ENCODE measurements at regions not wholly inside any gene's neighbourhood (a gene's known extent, or its start where the extent isn't known, plus 50 kb on each side); places are given as distances from the start of the nearest gene placed in this dataset.

DNA sequence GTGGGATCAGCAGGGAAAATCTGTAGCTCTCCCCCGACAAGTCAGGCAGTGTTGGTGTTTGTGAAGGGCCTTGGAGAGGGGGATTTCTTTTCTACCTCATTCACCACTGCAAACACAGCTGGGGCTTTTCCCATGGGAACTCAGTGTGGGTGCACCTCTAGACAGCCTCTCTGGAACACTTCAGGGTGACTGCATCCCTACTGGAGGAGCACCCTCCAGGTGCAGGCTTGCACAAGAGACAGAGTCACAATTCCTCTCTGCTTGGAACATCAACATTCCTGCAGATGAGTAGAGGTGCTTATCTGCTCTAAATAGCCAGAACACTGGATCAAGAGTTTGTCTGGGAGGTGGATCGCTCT, 72.7 kb upstream of the AKAP13 start:
- no peak for DNase-seq

DNA sequence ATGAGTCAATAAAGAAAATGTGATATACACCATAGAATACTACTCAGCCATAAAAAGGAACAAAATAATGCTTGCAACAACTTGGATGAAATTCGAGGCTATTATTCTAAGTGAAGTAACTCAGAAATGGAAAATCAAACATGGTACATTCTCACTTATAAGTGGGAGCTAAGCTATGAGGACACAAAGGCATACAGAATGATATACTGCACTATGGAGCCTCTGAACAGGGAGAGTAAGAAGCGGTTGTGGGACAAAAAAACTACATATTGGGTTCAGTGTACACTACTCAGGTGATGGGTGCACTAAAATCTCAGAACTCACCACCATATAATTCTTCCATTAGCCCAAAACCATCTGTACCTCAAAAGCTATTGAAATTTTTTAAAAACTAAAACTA, 68.8 kb upstream of the AKAP13 start:
- DNase-seq: no peak

DNA sequence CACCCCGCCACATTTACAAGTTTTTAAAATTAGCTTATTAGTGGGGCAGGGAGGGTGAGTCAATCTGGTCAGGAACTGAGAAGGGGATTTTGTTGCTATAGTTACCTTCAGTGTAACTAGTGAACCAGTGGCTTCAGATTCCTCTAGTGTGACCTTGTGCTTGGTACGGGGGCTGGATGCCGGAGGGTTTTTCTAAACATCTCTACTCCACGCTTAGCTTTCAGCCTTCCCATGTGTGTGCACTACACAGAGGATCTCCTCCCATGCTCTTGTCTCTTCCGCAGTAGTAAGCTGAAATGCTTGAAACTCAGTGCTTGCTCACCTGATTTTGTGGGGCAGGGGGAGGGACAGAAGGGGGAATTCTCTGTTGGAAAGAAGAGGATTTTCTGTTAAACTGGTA, 67.9 kb upstream of the AKAP13 start:
- DNase-seq: no peak

DNA sequence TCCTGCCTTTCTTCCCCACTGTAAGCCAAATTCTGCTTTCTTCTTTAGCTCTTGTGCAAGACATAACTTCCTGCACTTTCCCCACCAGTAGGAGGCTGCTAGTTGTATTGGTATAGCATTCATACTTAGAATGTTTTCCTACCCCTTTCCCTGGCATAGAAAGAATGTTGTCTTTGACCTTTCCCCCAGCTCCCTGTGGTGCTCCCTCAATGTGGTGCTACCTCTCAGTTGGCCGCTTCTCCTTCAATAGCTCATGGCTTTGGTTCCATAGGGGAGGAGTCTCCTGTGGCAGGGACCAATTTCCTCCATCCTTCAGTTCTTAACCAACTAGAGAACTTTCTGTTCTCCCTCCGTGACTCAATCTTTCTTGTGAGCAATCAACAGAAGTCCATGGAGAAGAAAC, 67.5 kb upstream of the AKAP13 start:
- no peak for DNase-seq

DNA sequence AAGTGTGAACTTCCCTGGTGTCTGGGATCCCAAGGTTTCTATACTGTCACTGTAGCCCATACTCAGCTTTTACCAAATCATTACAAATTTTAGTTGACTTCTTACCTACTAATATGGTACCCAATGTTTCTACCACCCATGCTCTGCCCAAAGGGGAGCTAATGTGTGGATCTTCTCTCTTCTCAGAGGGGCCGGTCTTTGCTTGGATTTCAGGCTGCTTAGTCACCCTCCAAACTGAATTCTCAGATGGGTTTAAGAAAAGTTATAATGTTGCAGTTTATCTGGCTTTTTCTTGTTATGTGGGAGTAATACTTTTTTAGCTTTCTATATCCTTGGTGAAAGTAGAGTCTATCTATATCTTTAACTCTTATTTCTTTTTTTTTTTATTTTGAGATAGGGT, 67.1 kb upstream of the AKAP13 start:
- DNase-seq: no peak

DNA sequence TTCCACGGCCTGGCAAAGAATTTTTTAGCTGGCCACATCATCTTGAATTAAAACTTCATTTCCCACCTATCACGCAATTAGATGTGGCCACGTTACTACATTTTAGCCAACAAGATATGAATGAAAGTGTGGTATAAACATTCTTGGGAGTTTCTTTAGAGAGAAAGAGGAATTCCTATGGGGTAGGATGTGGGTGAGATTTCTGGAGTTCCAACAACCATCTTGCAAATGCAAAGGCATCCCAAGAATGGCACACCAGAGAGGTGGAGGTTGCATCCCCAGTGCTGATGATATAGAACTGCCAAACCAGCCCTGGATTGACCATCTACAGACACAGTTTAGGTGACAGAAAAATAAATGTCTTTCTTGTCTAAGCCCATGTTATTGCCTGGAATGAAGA, 66.3 kb upstream of the AKAP13 start:
- no peak for DNase-seq

DNA sequence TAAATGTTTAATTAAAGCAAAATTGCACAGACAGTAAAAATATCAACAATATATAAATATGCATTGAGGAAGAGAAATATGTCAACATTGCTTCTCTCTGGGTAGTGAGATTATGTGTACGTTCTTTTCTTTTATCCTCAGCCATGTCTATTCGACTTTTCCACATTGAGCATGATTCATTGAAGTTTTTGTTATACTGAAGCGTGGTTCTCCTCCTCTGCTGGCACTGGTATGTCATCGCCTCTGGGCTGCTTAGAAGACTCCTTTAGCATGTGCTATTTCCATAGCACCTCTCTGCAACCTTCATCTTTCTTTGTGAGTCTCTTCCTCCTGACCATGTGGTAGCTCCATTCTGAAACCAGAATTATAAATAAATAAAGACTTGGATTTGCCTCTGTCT, 65.8 kb upstream of the AKAP13 start:
- no peak for DNase-seq

DNA sequence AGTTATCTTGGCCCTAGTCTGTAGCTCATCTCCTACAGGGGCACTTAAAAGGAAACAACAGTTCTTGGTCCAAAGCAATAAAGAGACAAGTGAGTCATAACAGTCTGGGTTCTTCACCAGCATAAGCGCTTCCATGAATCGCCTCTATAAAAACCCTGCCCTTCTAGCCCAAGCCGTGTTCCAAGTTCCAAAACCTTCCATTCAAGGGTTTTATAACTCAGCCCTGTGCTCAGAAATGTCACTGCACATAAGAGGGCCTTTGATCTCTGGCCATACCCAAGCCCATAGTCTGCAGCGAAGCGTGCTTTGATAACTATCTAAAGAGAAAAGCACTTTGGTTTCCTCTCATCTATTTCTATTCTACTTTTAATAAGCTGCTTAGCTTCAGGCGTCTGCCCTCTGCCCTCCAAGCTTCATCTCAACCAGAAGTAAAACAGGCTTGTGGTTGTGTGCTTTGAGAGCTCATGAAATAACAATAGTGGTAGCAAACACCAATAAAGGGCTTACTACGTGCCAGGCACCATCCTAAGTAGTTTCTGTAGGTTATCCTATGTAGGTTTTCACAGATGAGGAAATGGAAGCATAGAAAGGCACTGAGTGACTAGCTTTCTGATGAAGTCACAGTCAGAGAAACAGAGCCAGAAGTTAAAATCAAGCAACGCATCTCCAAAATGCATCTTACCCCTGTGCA, 64.0 kb upstream of the AKAP13 start:
- no peak for DNase-seq

DNA sequence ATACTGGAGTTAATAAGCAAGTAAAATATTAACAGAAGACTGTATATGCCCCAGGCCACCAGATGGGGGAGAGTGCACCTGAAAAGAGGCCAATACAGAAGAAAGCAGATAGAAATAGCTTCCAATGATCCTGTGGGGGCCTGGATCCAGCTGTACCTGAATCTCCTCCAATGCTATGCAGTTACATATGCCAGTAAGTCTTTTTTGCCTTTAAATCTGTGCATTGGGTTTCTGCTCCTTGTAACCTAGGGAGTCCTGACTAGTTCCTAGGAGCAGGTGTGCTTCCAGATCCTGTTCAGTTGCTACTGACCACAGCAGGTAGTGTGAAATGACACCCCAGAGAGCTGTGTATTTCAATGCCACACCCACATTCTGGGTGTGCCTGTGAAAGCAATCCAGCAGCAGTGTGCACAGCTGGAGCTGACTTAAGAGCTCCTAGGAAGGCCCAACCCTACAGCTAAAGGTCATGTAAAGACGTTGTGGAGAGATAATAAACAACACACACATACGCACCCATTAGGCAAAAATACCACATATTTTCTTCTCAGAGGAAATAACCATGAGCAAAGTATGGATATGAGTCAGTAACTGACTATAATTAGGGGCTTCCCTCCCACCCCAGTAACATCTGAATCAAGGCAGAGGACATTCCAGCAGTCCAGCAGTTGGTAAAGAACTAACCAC, 62.2 kb upstream of the AKAP13 start:
- no peak for DNase-seq

DNA sequence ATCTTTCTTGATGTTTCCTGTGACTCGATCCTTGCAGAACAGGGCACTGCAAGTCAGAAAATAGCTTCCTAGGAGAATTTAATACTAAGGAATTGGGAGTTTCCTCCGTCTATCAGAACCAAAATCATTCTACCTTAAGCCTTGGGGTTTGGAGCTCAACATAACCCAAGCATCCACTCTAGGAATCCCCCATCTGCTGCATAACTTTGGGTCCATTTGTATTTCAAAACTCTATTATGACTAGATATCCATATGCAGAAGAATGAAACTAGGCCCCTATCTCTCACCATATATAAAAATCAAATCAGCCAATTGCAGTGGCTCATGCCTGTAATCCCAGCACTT, 61.7 kb upstream of the AKAP13 start:
- no peak for DNase-seq

DNA sequence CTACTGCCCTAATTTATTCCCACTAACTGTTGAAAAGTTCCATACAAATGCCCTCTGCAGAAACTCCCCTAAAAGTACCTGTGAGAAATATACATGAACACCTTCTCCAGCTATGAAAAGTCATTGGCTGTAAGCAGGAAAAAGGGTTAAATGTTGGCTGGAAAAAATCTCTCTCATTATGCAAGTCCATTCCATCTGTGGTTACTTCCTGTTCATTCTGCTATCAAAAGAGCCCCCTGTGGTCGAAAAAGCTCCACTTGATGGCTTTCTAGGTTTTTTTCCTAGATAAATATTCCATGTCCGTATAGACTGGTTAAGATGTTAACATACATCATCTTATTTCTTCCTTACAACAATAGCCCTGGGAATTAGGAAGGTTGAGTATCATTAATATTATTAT, 56.2 kb upstream of the AKAP13 start:
- DNase-seq: no peak

DNA sequence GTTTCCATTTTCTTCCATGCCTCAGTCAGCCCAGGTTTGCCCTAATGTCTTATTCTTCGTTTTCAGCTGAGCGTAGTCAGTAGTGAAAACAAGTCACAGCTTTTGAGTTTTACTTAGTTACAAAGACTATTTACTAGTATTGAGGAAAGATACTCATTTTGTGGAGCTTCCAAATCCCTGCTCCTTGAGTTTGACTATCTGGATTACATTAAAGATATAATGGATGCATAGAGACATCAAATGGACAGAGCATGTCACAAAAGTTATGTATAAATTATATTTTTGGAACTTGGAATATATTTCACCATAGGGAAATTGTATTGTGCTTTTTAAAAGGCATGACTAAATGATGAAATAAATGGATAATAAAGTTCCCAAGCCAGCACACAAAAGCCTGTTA, 54.6 kb upstream of the AKAP13 start:
- DNase-seq: no peak

DNA sequence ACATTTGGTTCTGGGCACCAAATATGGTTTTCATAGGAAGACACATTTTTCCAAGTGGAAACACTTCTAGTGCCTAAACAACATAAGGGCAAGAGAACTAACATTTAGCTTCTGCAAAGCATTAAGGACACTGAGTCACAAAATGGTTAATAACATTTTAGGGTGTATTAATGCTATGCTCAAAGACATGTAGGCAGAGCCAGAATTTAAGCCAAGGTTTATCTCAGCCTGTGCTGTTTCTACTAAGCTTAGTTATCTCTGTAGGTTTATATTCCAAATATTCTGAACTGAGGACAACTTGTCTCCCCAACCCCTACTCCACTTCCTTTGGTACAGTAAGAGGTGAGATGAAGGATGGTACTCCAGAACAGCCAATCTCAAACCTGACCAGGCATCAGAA, 54.1 kb upstream of the AKAP13 start:
- no peak for DNase-seq

DNA sequence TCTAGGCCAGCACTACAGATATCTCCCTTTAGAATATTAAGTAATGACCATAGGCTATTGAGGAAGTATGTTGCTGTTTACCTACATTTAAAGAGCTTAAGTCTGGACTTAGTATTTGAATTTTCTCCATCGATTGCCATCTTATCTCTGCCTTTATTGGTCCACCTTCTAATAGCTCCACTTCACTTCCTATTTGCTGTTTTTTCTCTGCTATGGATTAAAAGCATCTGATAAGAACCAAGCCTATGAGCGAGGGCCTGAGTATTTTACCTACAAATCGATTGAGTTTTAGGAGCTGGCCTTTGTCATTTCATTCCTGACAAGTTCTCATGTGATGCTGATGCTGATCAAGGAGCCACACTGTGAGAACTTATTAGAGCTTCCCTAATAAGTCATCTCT, 52.6 kb upstream of the AKAP13 start:
- DNase-seq: no peak

DNA sequence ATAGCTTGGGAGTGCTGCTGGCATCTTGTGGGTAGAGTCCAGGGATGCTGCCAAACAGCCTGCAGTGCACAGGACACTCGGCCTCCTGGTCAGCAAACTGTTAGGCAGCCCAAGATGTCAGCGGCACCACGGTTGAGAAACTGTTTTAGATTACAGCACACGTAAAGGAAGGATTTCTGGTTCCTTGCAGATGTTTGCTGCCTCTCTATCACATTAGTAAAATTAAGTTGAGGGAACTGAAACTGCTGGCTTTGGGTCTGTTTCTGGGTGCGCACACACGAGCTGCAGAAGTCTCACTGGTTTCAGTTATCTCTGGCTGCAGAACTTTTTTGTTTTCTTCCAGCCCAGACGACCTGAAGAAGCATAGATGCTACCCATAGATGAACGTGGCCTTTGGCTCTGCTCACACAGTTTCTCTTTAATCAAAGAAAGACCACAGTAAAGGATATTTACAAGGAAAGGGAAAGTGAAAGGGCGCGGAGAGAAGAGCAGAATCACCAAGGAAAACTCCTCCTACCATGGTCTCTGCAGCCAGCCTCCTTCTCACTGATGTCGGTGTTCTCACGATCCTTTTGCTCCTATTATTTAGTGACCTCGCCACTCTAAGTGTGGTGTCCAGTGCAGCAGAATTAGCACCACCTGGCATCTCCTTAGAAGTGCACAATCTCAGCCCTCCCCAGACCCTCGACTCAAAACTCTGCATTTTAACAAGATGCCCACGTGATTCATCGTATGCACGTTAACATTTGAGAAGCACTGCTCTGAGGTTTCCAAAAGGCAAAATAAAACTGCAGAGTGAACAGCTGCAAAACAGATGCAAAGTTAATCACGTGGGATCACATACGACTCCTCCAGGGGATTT, 50.6 kb upstream of the AKAP13 start:
- no peak for DNase-seq
